ENCODE measurements at regions not wholly inside any gene's neighbourhood (a gene's known extent, or its start where the extent isn't known, plus 50 kb on each side); places are given as distances from the start of the nearest gene placed in this dataset.

DNA sequence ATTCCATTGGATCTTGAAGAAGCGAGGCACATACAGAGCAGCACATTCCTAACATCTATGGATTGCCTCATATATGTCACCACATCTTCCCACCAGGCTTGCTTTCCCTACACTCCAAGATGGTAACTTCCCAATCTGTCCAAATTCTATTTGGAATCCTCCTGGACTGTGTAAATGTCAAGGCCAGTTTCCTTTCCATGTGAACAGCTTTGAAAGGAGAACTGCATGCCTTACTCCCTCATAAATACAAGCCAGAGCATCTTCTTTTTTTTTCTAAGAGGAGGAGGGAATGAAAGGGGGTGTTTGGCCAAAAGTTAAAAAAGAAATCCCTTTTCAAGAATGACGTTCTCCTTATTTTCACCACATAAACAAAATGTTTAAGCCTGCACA lies 103.8 kb upstream of the OSR1 start:
- H3K36me3 ChIP-seq (ENCODE audit: insufficient read depth), result no peaks in the 10 kb centered on the region
- H3K79me2 ChIP-seq (ENCODE audit: insufficient read depth, low read depth), result no peaks in the 10 kb centered on the region
- H3K4me1 ChIP-seq (ENCODE audit: low read depth, poor library complexity, severe bottlenecking), result no peaks in the 10 kb centered on the region
- no peak overlapping the region for H2AFZ ChIP-seq (ENCODE audit: low read depth)
- TF ChIP-seq, protein P1, sequence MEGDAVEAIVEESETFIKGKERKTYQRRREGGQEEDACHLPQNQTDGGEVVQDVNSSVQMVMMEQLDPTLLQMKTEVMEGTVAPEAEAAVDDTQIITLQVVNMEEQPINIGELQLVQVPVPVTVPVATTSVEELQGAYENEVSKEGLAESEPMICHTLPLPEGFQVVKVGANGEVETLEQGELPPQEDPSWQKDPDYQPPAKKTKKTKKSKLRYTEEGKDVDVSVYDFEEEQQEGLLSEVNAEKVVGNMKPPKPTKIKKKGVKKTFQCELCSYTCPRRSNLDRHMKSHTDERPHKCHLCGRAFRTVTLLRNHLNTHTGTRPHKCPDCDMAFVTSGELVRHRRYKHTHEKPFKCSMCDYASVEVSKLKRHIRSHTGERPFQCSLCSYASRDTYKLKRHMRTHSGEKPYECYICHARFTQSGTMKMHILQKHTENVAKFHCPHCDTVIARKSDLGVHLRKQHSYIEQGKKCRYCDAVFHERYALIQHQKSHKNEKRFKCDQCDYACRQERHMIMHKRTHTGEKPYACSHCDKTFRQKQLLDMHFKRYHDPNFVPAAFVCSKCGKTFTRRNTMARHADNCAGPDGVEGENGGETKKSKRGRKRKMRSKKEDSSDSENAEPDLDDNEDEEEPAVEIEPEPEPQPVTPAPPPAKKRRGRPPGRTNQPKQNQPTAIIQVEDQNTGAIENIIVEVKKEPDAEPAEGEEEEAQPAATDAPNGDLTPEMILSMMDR (conservative IDR thresholded peaks at IDR 0.05; ENCODE audit: low read depth, low read length), result no peak
- no peaks in the 10 kb centered on the region for H4K20me1 ChIP-seq (ENCODE audit: insufficient read depth)
- no peak overlapping the region for H3K9ac ChIP-seq
- H3K27ac ChIP-seq, result no peak overlapping the region
- H3K27me3 ChIP-seq (ENCODE audit: insufficient read depth, low read depth), result no peaks in the 10 kb centered on the region
- no peak overlapping the region for H3K4me2 ChIP-seq
- no peak overlapping the region for H3K4me3 ChIP-seq (IDR thresholded peaks at IDR 0.05; ENCODE audit: insufficient read depth, low read depth, low read length)

DNA sequence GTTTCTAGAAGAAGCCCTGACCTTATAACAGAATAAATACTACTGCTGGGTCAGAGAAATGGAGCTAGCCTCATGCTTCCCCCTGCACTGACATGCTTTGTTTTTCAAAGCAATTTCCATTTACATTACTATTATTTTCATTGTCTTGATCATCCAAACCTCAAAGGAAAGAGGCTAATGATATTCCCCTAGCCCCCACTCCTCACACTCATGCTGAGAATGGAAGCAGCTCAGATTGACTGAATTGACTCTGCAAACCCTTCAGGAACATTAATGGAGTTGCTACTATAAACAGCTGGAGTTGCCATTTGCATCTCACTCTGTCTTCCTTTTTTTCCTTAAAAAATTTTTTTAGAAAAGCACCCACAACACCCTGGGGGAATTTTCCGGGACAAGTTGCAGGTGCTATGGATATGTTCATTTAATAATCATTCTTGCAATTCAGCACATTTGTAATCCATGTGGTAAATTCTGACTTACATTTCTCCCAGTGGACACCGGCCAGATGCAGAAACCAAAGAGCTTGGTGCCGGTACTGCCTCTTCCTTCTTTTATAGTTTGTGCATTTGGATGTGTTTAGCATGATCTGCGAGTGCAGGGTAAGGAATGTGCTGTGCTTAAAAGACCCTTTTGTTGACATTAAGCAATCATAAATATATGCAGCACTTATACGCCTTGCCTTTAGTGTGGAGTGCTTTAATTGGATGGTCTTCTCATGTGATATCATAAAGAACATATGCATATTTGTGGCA lies 103.3 kb upstream of the OSR1 start:
- TF ChIP-seq, protein P1 (conservative IDR thresholded peaks at IDR 0.05; ENCODE audit: low read depth, low read length), result no peak
- Histone ChIP-seq H3K9ac (no peak overlapping the region), H3K4me3 (IDR thresholded peaks at IDR 0.05; ENCODE audit: insufficient read depth, low read depth, low read length) (no peak overlapping the region), H3K27me3 (ENCODE audit: insufficient read depth, low read depth) (no peaks in the 10 kb centered on the region), H3K27ac (no peak overlapping the region), H3K79me2 (ENCODE audit: insufficient read depth, low read depth) (no peaks in the 10 kb centered on the region), H3K36me3 (ENCODE audit: insufficient read depth) (no peaks in the 10 kb centered on the region), H3K4me1 (ENCODE audit: low read depth, poor library complexity, severe bottlenecking) (no peaks in the 10 kb centered on the region), H2AFZ (ENCODE audit: low read depth) (no peak overlapping the region), H3K4me2 (no peak overlapping the region), H4K20me1 (ENCODE audit: insufficient read depth) (no peaks in the 10 kb centered on the region)

GRCh38 chr2:19460761-19461160 lies 102.3 kb upstream of the OSR1 start:
- Histone ChIP-seq H3K27ac (no peak overlapping the region), H3K79me2 (ENCODE audit: insufficient read depth, low read depth) (no peaks in the 10 kb centered on the region), H3K27me3 (ENCODE audit: insufficient read depth, low read depth) (no peaks in the 10 kb centered on the region), H2AFZ (ENCODE audit: low read depth) (no peak overlapping the region), H3K4me1 (ENCODE audit: low read depth, poor library complexity, severe bottlenecking) (no peaks in the 10 kb centered on the region), H4K20me1 (ENCODE audit: insufficient read depth) (no peaks in the 10 kb centered on the region), H3K4me2 (no peak overlapping the region), H3K36me3 (ENCODE audit: insufficient read depth) (no peaks in the 10 kb centered on the region), H3K4me3 (IDR thresholded peaks at IDR 0.05; ENCODE audit: insufficient read depth, low read depth, low read length) (no peak overlapping the region), H3K9ac (no peak overlapping the region)
- TF ChIP-seq, protein P1 (conservative IDR thresholded peaks at IDR 0.05; ENCODE audit: low read depth, low read length), result no peak

DNA sequence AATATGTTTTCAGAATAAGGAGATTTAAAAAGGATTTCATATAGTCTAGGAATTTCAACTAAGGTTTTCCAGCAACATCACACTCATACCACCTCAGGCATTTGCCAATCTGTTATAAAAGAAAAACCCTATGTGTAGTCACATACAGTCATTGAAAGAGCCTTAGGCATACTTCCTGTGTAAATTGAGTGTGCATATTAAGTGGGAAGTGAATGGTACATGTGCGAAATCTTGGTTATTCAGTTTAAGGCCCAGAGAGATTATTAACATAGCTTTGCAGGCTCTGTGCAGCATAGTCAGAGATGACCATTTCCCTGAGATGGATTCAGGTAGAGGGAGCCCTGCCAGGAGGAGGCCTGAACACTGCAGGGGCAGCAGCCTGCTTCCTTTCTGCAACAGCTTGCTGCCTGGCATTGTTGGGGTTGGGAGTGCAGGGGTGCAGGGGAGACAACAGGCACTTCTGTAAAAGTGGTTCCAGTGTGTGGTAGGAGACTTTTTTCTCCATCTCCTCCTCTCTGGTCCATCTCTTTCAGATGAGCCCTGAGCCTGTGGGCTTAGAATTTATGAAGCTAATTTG lies 100.1 kb upstream of the OSR1 start:
- Histone ChIP-seq H3K4me1 (ENCODE audit: low read depth, poor library complexity, severe bottlenecking) (no peaks in the 10 kb centered on the region), H3K27ac (no peak overlapping the region), H3K4me2 (no peak overlapping the region), H3K36me3 (ENCODE audit: insufficient read depth) (no peaks in the 10 kb centered on the region), H3K27me3 (ENCODE audit: insufficient read depth, low read depth) (no peaks in the 10 kb centered on the region), H3K4me3 (IDR thresholded peaks at IDR 0.05; ENCODE audit: insufficient read depth, low read depth, low read length) (no peak overlapping the region), H2AFZ (ENCODE audit: low read depth) (no peak overlapping the region), H3K9ac (no peak overlapping the region), H4K20me1 (ENCODE audit: insufficient read depth) (no peaks in the 10 kb centered on the region), H3K79me2 (ENCODE audit: insufficient read depth, low read depth) (no peaks in the 10 kb centered on the region)
- TF ChIP-seq, protein P1 (conservative IDR thresholded peaks at IDR 0.05; ENCODE audit: low read depth, low read length), result no peak

Data from KMS-11 (cell line).